Heart left ventricle (tissue), 13 donors: ENCODE measurements at regions not wholly inside any gene's neighbourhood (a gene's known extent, or its start where the extent isn't known, plus 50 kb on each side); places are given as distances from the start of the nearest gene placed in this dataset.

ENCODE experiments used
- CTCF ChIP-seq, 12 donors: fragments of 200-600 bp; sonication (generic) in 4 of 12; IDR thresholded peaks; one replicate each; pipeline versions ENCODE4 v1.5.0 to v1.8.0; 2018 to 2022; ENCODE audit warnings: antibody characterized with exemption in 12 of 12, mild to moderate bottlenecking in 5 of 12
- POLR2A ChIP-seq, 2 donors: fragments of 450-650 bp; IDR thresholded peaks; one replicate each; pipeline ENCODE4 v1.6.1; 2017; ENCODE audit warnings: antibody characterized with exemption in 2 of 2, mild to moderate bottlenecking in 2 of 2, moderate library complexity in 2 of 2
- donor health status: ischemic (EF 13 %, LVEDD 7.1; RV severe dilation, severe dysfunction).
- donor health status: DM: no; HTN: yes; CAD: no.
- donor health status: DM: no; HTN: no; CAD: no.
- donor health status: ischemic (EF 25% LVEDD 6.9; RV normal size, moderate dysfunction).
- donor health status: ischemic (EF 25% LVEDD 5.7; RV mildly dilated, moderate dysfunction).
- donor health status: ischemic (EF 35%, LVEDD 5.7; RV mildly dilated, moderate dysfunction).
- donor health status: nonischemic (EF 11% LVEDD 7.7; RV severe dilation, severe dysfunction).
- donor health status: DM: yes; HTN: yes; CAD: no.
- donor health status: PGD.
- donor health status: ischemic (EF 29% LVEDD 5.4; RV normal size, mild dysfunction).
- donor health status: nonischemic (EF 23%, LVEDD 6.1; RV moderate dilation, normal function).

GRCh38 chr3:117887031-117887430, 1147.6 kb downstream of the IGSF11 start:
- TF ChIP-seq POLR2A (IDR thresholded peaks at IDR 0.05), result no peak
- no peak for TF ChIP-seq CTCF (IDR thresholded peaks at IDR 0.05)
